ENCODE measurements at regions not wholly inside any gene's neighbourhood (a gene's known extent, or its start where the extent isn't known, plus 50 kb on each side); places are given as distances from the start of the nearest gene placed in this dataset.
"Not testable (repeated sequence)": the region's sequence is repeated elsewhere in the genome, so short reads cannot be mapped to it uniquely, and the experiment has no call there.

GRCh38 chr1:47593013-47593568 lies 155.2 kb downstream of the FOXD2 start:
- Histone ChIP-seq H3K4me1 (ENCODE audit: insufficient read depth, low read length) (no peaks in the 10 kb centered on the region), H3K27me3 (ENCODE audit: insufficient read depth, low read length, poor library complexity, severe bottlenecking) (peaks cover 19% of the 10 kb centered on the region), H3K4me3 (ENCODE audit: low read length) (no peak overlapping the region), H3K9me3 (ENCODE audit: low read length) (no peaks in the 10 kb centered on the region), H3K27ac (ENCODE audit: low read depth, low read length) (no peak overlapping the region), H3K36me3 (ENCODE audit: insufficient read depth, low read length) (no peaks in the 10 kb centered on the region)
- Mint-ChIP-seq H3K27ac (no peak overlapping the region), H3K4me1 (peaks cover 0 to 4% (median 1%) of the 10 kb centered on the region in 3 donors), H3K27me3 (peaks cover 28 to 35% of the 10 kb centered on the region in 2 donors), H3K36me3 (no peaks in the 10 kb centered on the region), H3K9me3 (no peaks in the 10 kb centered on the region), H3K4me3 (no peak overlapping the region)
- POLR2A ChIA-PET = no interaction called here
- CTCF ChIA-PET = no interaction called here
- no peak for DNase-seq

- Histone ChIP-seq H3K36me3 (ENCODE audit: insufficient read depth, low read length) (no peaks in the 10 kb centered on the region), H3K27ac (ENCODE audit: low read depth, low read length) (no peak overlapping the region), H3K9me3 (ENCODE audit: low read length) (no peaks in the 10 kb centered on the region), H3K4me3 (ENCODE audit: low read length) (no peak overlapping the region), H3K27me3 (ENCODE audit: insufficient read depth, low read length, poor library complexity, severe bottlenecking) (peaks cover 19% of the 10 kb centered on the region), H3K4me1 (ENCODE audit: insufficient read depth, low read length) (no peaks in the 10 kb centered on the region)
- H3K27me3 Mint-ChIP-seq = peaks cover 31 to 40% of the 10 kb centered on the region in 2 donors
- no peak overlapping the region for H3K4me3 Mint-ChIP-seq
- ChIA-PET CTCF (no interaction called here), POLR2A (no interaction called here)
- DNase-seq = no peak
- peaks cover 0 to 4% (median 0%) of the 10 kb centered on the region in 5 donors for H3K9me3 Mint-ChIP-seq
- no peaks in the 10 kb centered on the region for H3K36me3 Mint-ChIP-seq
- no peak overlapping the region for H3K27ac Mint-ChIP-seq
- H3K4me1 Mint-ChIP-seq = peaks cover 0 to 4% (median 1%) of the 10 kb centered on the region in 3 donors
These were observed 155.9 kb downstream of the FOXD2 start for GRCh38 chr1:47593598-47594285.

GRCh38 chr1:47594627-47595026 lies 156.8 kb downstream of the FOXD2 start:
- Mint-ChIP-seq H3K4me3 (no peak overlapping the region), H3K27ac (no peak overlapping the region), H3K27me3 (peaks cover 31 to 42% of the 10 kb centered on the region in 2 donors), H3K9me3 (peaks cover 0 to 11% (median 7%) of the 10 kb centered on the region in 5 donors), H3K36me3 (peaks cover 0 to under 1% (median 0%) of the 10 kb centered on the region in 3 donors), H3K4me1 (peaks cover 0 to 4% (median 1%) of the 10 kb centered on the region in 3 donors)
- Histone ChIP-seq H3K36me3 (ENCODE audit: insufficient read depth, low read length) (no peaks in the 10 kb centered on the region), H3K27ac (ENCODE audit: low read depth, low read length) (no peak overlapping the region), H3K9me3 (ENCODE audit: low read length) (no peaks in the 10 kb centered on the region), H3K4me3 (ENCODE audit: low read length) (no peak overlapping the region), H3K4me1 (ENCODE audit: insufficient read depth, low read length) (no peaks in the 10 kb centered on the region), H3K27me3 (ENCODE audit: insufficient read depth, low read length, poor library complexity, severe bottlenecking) (peaks cover 19% of the 10 kb centered on the region)
- DNase-seq = no peak
- POLR2A ChIA-PET = no interaction called here
- CTCF ChIA-PET = no interaction called here

- peaks cover 19% of the 10 kb centered on the region for H3K27me3 ChIP-seq (ENCODE audit: insufficient read depth, low read length, poor library complexity, severe bottlenecking)
- ChIA-PET CTCF (no interaction called here), POLR2A (no interaction called here)
- no peaks in the 10 kb centered on the region for H3K36me3 ChIP-seq (ENCODE audit: insufficient read depth, low read length)
- Mint-ChIP-seq H3K27ac (no peak overlapping the region), H3K27me3 (peaks cover 33 to 53% of the 10 kb centered on the region in 2 donors), H3K4me3 (no peak overlapping the region), H3K36me3 (peaks cover 0 to 3% (median 0%) of the 10 kb centered on the region in 3 donors), H3K9me3 (peaks cover 3 to 20% (median 15%) of the 10 kb centered on the region in 5 donors), H3K4me1 (peaks cover 0 to 4% (median 1%) of the 10 kb centered on the region in 3 donors)
- no peak overlapping the region for H3K27ac ChIP-seq (ENCODE audit: low read depth, low read length)
- H3K4me1 ChIP-seq (ENCODE audit: insufficient read depth, low read length) = no peaks in the 10 kb centered on the region
- no peak for DNase-seq
- H3K9me3 ChIP-seq (ENCODE audit: low read length) = no peaks in the 10 kb centered on the region
- no peak overlapping the region for H3K4me3 ChIP-seq (ENCODE audit: low read length)
These were observed 158.5 kb downstream of the FOXD2 start for GRCh38 chr1:47596328-47596727.

GRCh38 chr1:47598357-47598756 lies 160.5 kb downstream of the FOXD2 start:
- ChIA-PET CTCF (no interaction called here), POLR2A (no interaction called here)
- Histone ChIP-seq H3K4me1 (ENCODE audit: insufficient read depth, low read length) (no peaks in the 10 kb centered on the region), H3K36me3 (ENCODE audit: insufficient read depth, low read length) (no peaks in the 10 kb centered on the region), H3K27ac (ENCODE audit: low read depth, low read length) (no peak overlapping the region), H3K27me3 (ENCODE audit: insufficient read depth, low read length, poor library complexity, severe bottlenecking) (peaks cover 12% of the 10 kb centered on the region), H3K9me3 (ENCODE audit: low read length) (no peaks in the 10 kb centered on the region), H3K4me3 (ENCODE audit: low read length) (no peak overlapping the region)
- Mint-ChIP-seq H3K4me3 (no peak overlapping the region), H3K4me1 (no peaks in the 10 kb centered on the region), H3K27me3 (peaks cover 28 to 50% of the 10 kb centered on the region in 2 donors), H3K9me3 (peaks cover 17 to 36% (median 24%) of the 10 kb centered on the region in 5 donors), H3K36me3 (peaks cover 0 to 3% (median 0%) of the 10 kb centered on the region in 3 donors), H3K27ac (no peak overlapping the region)
- DNase-seq = no peak

- ChIA-PET CTCF (no interaction called here), POLR2A (no interaction called here)
- Histone ChIP-seq H3K27me3 (ENCODE audit: insufficient read depth, low read length, poor library complexity, severe bottlenecking) (peaks cover 1% of the 10 kb centered on the region), H3K4me3 (ENCODE audit: low read length) (no peak overlapping the region), H3K36me3 (ENCODE audit: insufficient read depth, low read length) (no peaks in the 10 kb centered on the region), H3K9me3 (ENCODE audit: low read length) (no peaks in the 10 kb centered on the region), H3K4me1 (ENCODE audit: insufficient read depth, low read length) (no peaks in the 10 kb centered on the region), H3K27ac (ENCODE audit: low read depth, low read length) (no peak overlapping the region)
- Mint-ChIP-seq H3K27me3 (peaks cover 25 to 40% of the 10 kb centered on the region in 2 donors), H3K4me1 (no peaks in the 10 kb centered on the region), H3K9me3 (peaks cover 17 to 39% (median 26%) of the 10 kb centered on the region in 5 donors), H3K27ac (no peak overlapping the region), H3K36me3 (peaks cover 0 to 3% (median 0%) of the 10 kb centered on the region in 3 donors), H3K4me3 (no peak overlapping the region)
- no peak for DNase-seq
These were observed 161.9 kb downstream of the FOXD2 start for GRCh38 chr1:47599777-47600176.

GRCh38 chr1:47602491-47602890 lies 164.6 kb downstream of the FOXD2 start:
- H3K27ac Mint-ChIP-seq; H3K27me3 ChIP-seq (ENCODE audit: insufficient read depth, low read length, poor library complexity, severe bottlenecking); H3K27ac ChIP-seq (ENCODE audit: low read depth, low read length); H3K4me3 ChIP-seq (ENCODE audit: low read length); H3K4me3 Mint-ChIP-seq; H3K9me3 ChIP-seq (ENCODE audit: low read length); POLR2A ChIA-PET; H3K4me1 Mint-ChIP-seq; H3K36me3 Mint-ChIP-seq; H3K4me1 ChIP-seq (ENCODE audit: insufficient read depth, low read length); H3K36me3 ChIP-seq (ENCODE audit: insufficient read depth, low read length); DNase-seq: not testable (repeated sequence)
- CTCF ChIA-PET = interaction anchor here (0.6 kb wide), 1 partner anchor 167 kb away, joined by 3 read pairs; no protein-coding TSS in a partner anchor
- Mint-ChIP-seq H3K27me3 (peaks cover 11 to 32% of the 10 kb centered on the region in 2 donors), H3K9me3 (peaks cover 26 to 42% (median 30%) of the 10 kb centered on the region in 5 donors)

- H3K27me3 ChIP-seq (ENCODE audit: insufficient read depth, low read length, poor library complexity, severe bottlenecking); H3K27ac Mint-ChIP-seq; H3K4me1 Mint-ChIP-seq; H3K36me3 ChIP-seq (ENCODE audit: insufficient read depth, low read length); H3K4me3 Mint-ChIP-seq; DNase-seq; H3K36me3 Mint-ChIP-seq; H3K4me1 ChIP-seq (ENCODE audit: insufficient read depth, low read length); H3K4me3 ChIP-seq (ENCODE audit: low read length); CTCF ChIA-PET; POLR2A ChIA-PET; H3K9me3 ChIP-seq (ENCODE audit: low read length); H3K27ac ChIP-seq (ENCODE audit: low read depth, low read length): not testable (repeated sequence)
- Mint-ChIP-seq H3K27me3 (peaks cover 8 to 32% of the 10 kb centered on the region in 2 donors), H3K9me3 (peaks cover 17 to 28% (median 25%) of the 10 kb centered on the region in 5 donors)
These were observed 167.0 kb downstream of the FOXD2 start for GRCh38 chr1:47604869-47605268.

All from CD8-positive, alpha-beta memory T cell (primary cell).